Heart right ventricle (tissue), 16 donors: ENCODE measurements at regions not wholly inside any gene's neighbourhood (a gene's known extent, or its start where the extent isn't known, plus 50 kb on each side); places are given as distances from the start of the nearest gene placed in this dataset.
A peak's percentile ranks its signal among the peaks of the same experiment; 100 is the strongest.

Experiments used
- ATAC-seq, 8 donors: fragments of 200-7000 bp; cut with Tn5 transposase; one replicate each; pipeline ENCODE4 v1.9.1; 2020; ENCODE audit warnings: mild to moderate bottlenecking in 8 of 8, moderate library complexity in 8 of 8, moderate number of reproducible peaks in 1 of 8
- DNase-seq, 2 donors: peaks; one replicate each; pipeline ENCODE4 v3.0.0-alpha.2; 2020
- H3K27ac ChIP-seq, 10 donors: fragments of 200-600 bp; sonication (generic) in 2 of 10; one replicate each; pipeline versions ENCODE4 v1.5.0 to v1.8.0; 2020 to 2022; ENCODE audit warnings: mild to moderate bottlenecking in 3 of 10
- H3K27me3 ChIP-seq, 7 donors: fragments of 200-600 bp; one replicate each; pipeline ENCODE4 v1.8.0; 2021 to 2022; ENCODE audit warnings: mild to moderate bottlenecking in 2 of 7
- H3K36me3 ChIP-seq, 9 donors: fragments of 200-600 bp; sonication (generic) in 1 of 9; one replicate each; pipeline versions ENCODE4 v1.5.0 to v1.8.0; 2020 to 2022; ENCODE audit warnings: mild to moderate bottlenecking in 2 of 9
- H3K4me1 ChIP-seq, 9 donors: fragments of 200-600 bp; sonication (generic) in 1 of 9; one replicate each; pipeline versions ENCODE4 v1.5.0 to v1.8.0; 2020 to 2022; ENCODE audit warnings: mild to moderate bottlenecking in 4 of 9
- H3K4me3 ChIP-seq, 10 donors: fragments of 200-600 bp; sonication (generic) in 2 of 10; one replicate each; pipeline versions ENCODE4 v1.5.0 to v1.8.0; 2020 to 2022; ENCODE audit warnings: mild to moderate bottlenecking in 7 of 10, moderate library complexity in 2 of 10
- H3K9me3 ChIP-seq, 11 donors: fragments of 200-600 bp in 10 of 11; sonication (generic) in 2 of 11; one replicate each; pipeline versions ENCODE4 v1.5.0 to v1.8.0; 2013 to 2022; ENCODE audit warnings: mild to moderate bottlenecking in 2 of 11, control low read depth in 1 of 11, moderate library complexity in 1 of 11
- CTCF ChIP-seq, 9 donors: fragments of 200-600 bp; sonication (generic) in 2 of 9; IDR thresholded peaks; one replicate each; pipeline versions ENCODE4 v1.5.0 to v1.8.0; 2021 to 2022; ENCODE audit warnings: antibody characterized with exemption in 9 of 9, mild to moderate bottlenecking in 5 of 9, moderate library complexity in 1 of 9
- WGBS, 2 donors: extraction: QIAGEN DNeasy Blood & Tissue Kit; methylation state at CpG; one replicate each; pipeline ENCODE4 v1.1.7; 2013; ENCODE audit warnings: inconsistent platforms in 1 of 2; 5-methylcytosine and 5-hydroxymethylcytosine counted together
- intact Hi-C, 10 donors: fragments of 100-400 bp; cut with DNase I; formaldehyde crosslinking; loops; one replicate each; pipeline versions ENCODE4 v1.11.1 to v1.14.2; 2022
- donor health status: Arrhythmogenic right ventricular cardiomyopathy.
- donor health status: ischemic (EF 13 %, LVEDD 7.1; RV severe dilation, severe dysfunction).
- donor health status: healthy with polysubstance abuse.
- donor health status: DM: no; HTN: yes; CAD: no.
- donor health status: DM: no; HTN: no; CAD: no.
- donor health status: ischemic (EF 25% LVEDD 6.9; RV normal size, moderate dysfunction).
- donor health status: ischemic (EF 25% LVEDD 5.7; RV mildly dilated, moderate dysfunction).
- donor health status: healthy.
- donor health status: DM: yes; HTN: yes; CAD: no.
- donor health status: Ischemic cardiomyopathy.
- donor health status: ischemic (EF 35%, LVEDD 5.7; RV mildly dilated, moderate dysfunction).
- donor health status: nonischemic (EF 11% LVEDD 7.7; RV severe dilation, severe dysfunction).
- donor health status: DM: yes; HTN: yes; CAD: no.
- donor health status: PGD.
- donor health status: ischemic (EF 29% LVEDD 5.4; RV normal size, mild dysfunction).
- donor health status: nonischemic (EF 23%, LVEDD 6.1; RV moderate dilation, normal function).

GRCh38 chr6:40929176-40929575 lies 109.8 kb downstream of the UNC5CL start:
- Histone ChIP-seq H3K4me3 (no peak overlapping the region), H3K27me3 (no peaks in the 10 kb centered on the region), H3K4me1 (peaks cover 0 to 40% (median 0%) of the 10 kb centered on the region in 9 donors), H3K27ac (peak overlapping the region in 4 of 10 donors; percentile 60 to 70 (median 66)), H3K9me3 (no peaks in the 10 kb centered on the region), H3K36me3 (no peaks in the 10 kb centered on the region)
- no peak for TF ChIP-seq CTCF (IDR thresholded peaks at IDR 0.05)
- DNase-seq = no peak
- 81 to 83% methylated on average over 3 of the region's 3 CpGs for WGBS, 2 donors
- intact Hi-C loops = no loop called here
- ATAC-seq = no peak

GRCh38 chr6:40928763-40929162 lies 110.3 kb downstream of the UNC5CL start:
- H3K4me3 ChIP-seq = no peak overlapping the region
- 87 to 95% methylated on average over 3 of the region's 3 CpGs for WGBS, 2 donors
- intact Hi-C loops = no loop called here
- ATAC-seq = no peak
- peak overlapping the region in 2 of 10 donors; percentile 65 to 70 for H3K27ac ChIP-seq
- TF ChIP-seq CTCF (IDR thresholded peaks at IDR 0.05) = no peak
- no peaks in the 10 kb centered on the region for H3K27me3 ChIP-seq
- no peaks in the 10 kb centered on the region for H3K9me3 ChIP-seq
- H3K4me1 ChIP-seq = peaks cover 0 to 40% (median 0%) of the 10 kb centered on the region in 9 donors
- H3K36me3 ChIP-seq = no peaks in the 10 kb centered on the region
- no peak for DNase-seq

GRCh38 chr6:40928307-40928706 lies 110.7 kb downstream of the UNC5CL start:
- peaks cover 0 to 40% (median 0%) of the 10 kb centered on the region in 9 donors for H3K4me1 ChIP-seq
- H3K36me3 ChIP-seq = no peaks in the 10 kb centered on the region
- no peak overlapping the region for H3K4me3 ChIP-seq
- ATAC-seq (no peak), DNase-seq (no peak)
- WGBS, 2 donors = 44 to 61% methylated on average over 1 of the region's 1 CpG
- H3K27me3 ChIP-seq = no peaks in the 10 kb centered on the region
- H3K9me3 ChIP-seq = no peaks in the 10 kb centered on the region
- TF ChIP-seq CTCF (IDR thresholded peaks at IDR 0.05) = no peak
- no peak overlapping the region for H3K27ac ChIP-seq
- intact Hi-C loops = no loop called here

- ATAC-seq (no peak), DNase-seq (no peak)
- 68 to 78% methylated on average over 1 of the region's 1 CpG for WGBS, 2 donors
- Histone ChIP-seq H3K4me1 (peaks cover 0 to 22% (median 0%) of the 10 kb centered on the region in 9 donors), H3K27me3 (no peaks in the 10 kb centered on the region), H3K4me3 (no peak overlapping the region), H3K27ac (no peak overlapping the region), H3K36me3 (no peaks in the 10 kb centered on the region), H3K9me3 (no peaks in the 10 kb centered on the region)
- intact Hi-C loops = no loop called here
- TF ChIP-seq CTCF (IDR thresholded peaks at IDR 0.05) = no peak
These were observed 113.7 kb downstream of the UNC5CL start for GRCh38 chr6:40925341-40925740.
